GM21360 (cell line): ENCODE measurements at regions not wholly inside any gene's neighbourhood (a gene's known extent, or its start where the extent isn't known, plus 50 kb on each side); places are given as distances from the start of the nearest gene placed in this dataset.

ENCODE experiments used
- ATAC-seq: cut with Tn5 transposase; IDR thresholded peaks from one replicate; pipeline ENCODE4 v1.9.1; 2021; ENCODE audit warnings: mild to moderate bottlenecking, moderate library complexity; ENCODE audit not compliant: unreplicated experiment

DNA sequence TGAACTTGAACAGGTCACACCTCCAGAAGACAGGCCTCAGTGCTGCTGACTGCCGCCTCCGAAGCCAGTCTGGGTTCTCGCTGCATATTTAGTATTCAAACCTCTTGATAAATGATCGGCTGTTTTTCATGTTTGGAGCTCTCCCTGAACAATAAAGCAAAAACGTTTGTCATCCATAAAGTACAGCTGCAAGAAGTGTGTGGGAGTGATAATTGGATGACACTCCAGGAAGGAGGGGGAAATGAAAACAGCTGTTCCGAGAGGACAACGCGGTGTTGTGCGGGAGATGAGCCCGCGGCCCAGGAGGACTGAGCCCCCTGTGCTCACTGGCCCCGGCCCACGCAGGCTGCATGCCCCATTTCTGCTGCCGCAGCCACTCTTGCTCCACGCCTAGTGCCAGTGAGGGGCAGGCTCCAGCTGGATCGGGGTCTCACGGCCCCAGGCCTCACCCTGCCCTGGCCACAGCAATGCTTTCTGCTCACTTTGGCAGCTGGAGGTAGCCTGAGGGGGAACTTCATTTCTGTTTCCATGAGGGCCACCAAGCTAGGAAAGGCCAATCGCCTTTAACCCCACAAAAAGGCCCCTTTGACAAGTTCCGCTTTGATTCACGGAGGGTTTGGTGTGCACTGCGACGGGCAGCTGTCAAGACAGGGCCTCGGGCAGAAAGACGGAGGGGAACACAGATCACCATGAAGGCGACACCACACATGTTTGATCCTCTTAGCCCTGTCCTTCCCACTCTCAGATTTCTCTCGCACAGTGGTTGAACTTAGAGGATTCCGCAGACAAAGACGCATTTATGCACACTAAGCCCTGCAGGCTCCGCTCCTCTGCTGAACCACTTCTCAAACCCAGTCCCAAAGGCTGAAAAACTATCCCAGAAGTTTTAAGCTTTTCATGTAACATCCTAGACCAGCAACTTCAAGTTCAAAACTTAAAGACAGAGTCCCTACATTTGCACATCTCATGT, 537.6 kb downstream of the EFNB2 start:
- no peak for ATAC-seq

DNA sequence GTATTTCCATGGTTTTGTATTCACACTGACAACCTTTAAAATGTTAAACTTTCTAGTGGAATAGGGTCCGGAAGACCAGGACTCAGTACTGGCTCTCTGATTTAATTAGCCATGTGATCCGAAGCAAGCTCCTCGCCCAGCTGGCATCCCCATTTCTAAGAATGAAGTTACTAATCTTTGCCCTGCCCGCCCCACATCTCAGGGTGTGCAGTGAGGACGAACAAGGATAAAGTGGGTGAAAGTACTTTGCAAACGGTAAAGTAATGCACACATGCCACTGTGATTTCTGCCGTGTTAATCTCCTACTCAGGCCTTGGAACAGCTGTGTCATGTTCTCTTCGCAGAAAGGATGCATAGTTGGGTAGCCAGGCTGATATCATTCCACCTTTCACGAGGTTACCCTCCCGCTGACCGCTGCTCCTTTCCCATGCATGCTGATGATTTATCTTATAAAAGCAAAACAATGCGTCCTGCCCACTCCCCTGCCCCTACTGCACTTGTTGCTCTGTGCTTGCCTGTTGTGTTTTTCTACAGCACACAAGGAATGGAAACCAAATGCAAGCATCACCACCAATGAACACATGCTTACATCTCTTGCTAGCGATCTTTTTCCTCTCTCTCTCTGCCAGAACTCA, 539.0 kb downstream of the EFNB2 start:
- no peak for ATAC-seq

GRCh38 chr13:105994340-105994739, 541.1 kb downstream of the EFNB2 start:
- no peak for ATAC-seq

DNA sequence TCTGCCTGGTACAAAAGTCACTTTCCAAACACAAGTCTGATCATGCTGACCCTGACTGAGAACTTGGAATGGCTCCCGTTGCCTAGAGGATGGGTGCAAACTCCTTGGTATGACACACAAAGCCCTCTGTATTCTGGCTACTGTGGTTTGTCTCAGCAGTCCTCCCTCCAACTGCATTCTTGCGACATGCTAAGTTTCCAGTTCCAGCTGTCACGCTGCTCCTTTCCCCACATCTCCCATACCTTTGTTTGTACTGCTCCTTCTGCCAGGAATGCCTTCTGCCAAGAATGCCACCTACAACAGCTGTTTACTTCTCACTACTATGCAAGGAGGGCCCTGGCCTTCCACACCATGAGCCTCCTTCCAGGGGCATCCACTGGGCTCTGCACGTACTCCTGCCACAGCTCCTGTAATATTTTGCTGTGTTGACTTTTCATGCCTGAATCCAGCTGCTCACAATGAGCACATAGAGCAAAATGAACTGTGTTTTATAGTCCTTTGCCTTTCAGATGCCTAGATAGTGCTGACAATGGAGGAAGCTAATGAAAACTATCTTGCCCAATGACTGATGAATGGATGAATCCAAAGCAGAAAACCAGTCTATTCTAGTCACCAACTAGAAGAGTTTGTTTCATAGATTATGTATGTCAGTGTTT, 543.7 kb downstream of the EFNB2 start:
- no peak for ATAC-seq

GRCh38 chr13:105991131-105991530, 544.3 kb downstream of the EFNB2 start:
- ATAC-seq = no peak

- no peak for ATAC-seq
Observed at GRCh38 chr13:105990256-105990958, 545.1 kb downstream of the EFNB2 start.

GRCh38 chr13:105984646-105985045, 550.8 kb downstream of the EFNB2 start:
- ATAC-seq = no peak

- no peak for ATAC-seq
Observed at GRCh38 chr13:105984236-105984635, 551.2 kb downstream of the EFNB2 start.

DNA sequence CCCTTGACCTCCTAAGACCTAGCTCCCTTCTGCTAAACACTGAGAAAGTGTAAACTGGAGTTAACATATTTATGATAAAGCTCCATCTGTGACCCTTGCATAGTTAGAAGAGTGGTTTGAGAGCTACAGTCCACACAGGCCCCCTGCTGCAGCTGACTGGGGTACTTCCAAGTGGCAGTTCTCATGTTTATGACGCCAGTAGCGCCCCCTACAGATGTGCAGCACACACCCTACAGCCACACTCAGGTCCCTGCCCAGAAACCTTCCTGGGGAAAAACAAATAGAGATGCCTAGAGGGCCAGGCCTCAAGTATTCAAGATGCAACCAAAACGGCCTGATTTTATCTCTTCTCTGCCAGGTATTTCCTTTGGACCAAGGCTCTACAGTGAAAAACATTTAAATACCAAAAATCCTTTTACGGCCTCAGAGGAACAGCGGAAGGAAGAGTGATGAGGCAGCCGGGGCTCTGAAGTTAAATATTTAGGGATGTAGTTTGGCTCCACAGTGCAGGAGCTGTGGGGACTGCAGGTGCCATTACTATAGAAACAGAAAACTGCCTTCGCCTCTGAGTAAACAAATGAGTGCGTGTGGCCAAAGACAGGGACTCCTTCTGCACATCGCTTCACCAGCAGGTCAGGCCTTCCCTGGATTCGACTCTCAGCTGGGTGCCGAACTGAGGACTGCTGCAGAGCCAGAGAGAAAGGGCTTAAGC, 553.1 kb downstream of the EFNB2 start:
- ATAC-seq = no peak

- ATAC-seq = no peak
Observed at GRCh38 chr13:105979131-105980011, 556.1 kb downstream of the EFNB2 start.

- no peak for ATAC-seq
Observed at GRCh38 chr13:105974380-105974779, 561.1 kb downstream of the EFNB2 start.

GRCh38 chr13:105972811-105973590, 562.5 kb downstream of the EFNB2 start:
- no peak for ATAC-seq

DNA sequence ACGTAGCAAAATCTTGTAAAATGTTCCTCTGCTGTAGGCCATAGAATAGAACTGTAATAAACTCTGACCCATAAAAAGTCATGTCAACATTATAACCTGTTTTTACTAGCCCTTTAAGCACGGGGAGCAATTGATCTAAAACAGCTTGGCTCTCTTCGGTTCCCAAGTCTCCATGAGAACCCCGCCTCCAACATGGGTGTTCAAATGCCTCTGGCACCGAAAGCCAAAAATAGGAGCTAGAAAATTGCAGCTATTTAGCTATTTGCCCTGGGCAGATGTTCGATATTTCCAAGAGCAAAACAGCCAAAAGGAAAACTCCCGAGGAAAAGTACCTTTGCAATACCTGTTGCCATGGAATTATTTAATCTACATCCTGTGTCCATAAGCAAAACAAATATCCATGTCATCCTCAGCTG, 563.1 kb downstream of the EFNB2 start:
- no peak for ATAC-seq

- ATAC-seq = no peak
Observed at GRCh38 chr13:105971738-105972137, 563.7 kb downstream of the EFNB2 start.

GRCh38 chr13:105971312-105971711, 564.1 kb downstream of the EFNB2 start:
- no peak for ATAC-seq

DNA sequence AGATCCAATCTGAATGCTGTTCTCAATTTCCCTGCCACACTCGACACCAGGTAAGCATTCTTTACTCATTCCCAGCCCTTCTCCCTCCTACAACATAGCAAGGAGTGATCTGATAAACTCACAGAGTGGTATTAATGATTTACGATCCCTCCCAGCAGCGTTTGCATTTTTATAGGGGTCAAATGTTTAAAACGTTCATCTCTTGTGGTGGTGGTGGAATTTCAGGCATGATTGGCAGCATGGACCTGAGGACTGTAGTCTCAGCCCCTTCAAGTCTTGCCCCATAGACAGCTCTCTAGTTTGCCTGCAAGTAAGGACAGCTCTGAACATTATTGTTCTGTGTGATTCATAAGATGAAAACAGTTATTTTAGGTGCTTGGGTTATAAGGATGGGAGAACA, 565.7 kb downstream of the EFNB2 start:
- ATAC-seq = no peak

DNA sequence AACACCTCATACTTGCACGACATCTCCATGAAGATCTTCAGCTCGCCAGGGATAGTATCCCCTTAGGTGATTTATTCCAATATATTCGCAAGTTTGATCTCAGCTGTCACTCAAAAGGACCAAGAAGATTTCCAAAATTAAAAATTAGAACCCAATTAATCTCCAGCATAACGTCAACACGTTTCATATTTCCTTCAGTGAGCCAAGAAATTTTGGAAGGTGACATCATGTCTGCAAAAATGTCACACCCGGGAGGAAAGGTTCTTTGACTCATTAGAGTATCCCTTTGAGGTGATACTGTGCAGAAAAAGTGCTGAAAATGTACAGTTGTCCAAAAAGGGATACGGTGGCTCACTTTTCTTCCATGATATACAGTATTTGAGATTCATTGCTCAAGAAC, 569.6 kb downstream of the EFNB2 start:
- no peak for ATAC-seq

DNA sequence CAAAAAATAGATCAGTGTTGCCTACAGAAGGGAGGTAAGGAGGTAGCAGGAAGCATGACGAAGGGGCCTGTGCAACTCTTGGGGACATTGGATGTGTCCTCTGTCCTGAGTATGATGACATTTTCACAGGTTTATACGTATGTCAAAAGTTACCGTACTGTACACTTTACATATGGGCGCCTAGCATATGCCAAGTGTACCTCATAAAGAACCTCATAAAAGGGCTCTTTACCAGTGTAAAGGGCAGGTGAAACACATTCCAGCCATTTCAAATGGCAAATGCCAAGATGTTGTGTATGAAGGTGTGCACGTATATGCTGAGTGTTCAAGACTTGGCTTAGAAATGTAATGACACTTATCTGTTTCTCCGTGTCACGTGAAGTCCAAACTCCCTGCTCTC, 573.4 kb downstream of the EFNB2 start:
- no peak for ATAC-seq

GRCh38 chr13:105961438-105961837, 574.0 kb downstream of the EFNB2 start:
- no peak for ATAC-seq
